IMR-90 (cell line): ENCODE measurements at regions not wholly inside any gene's neighbourhood (a gene's known extent, or its start where the extent isn't known, plus 50 kb on each side); places are given as distances from the start of the nearest gene placed in this dataset.

Experiments
- ATAC-seq: fragments of 200-7000 bp; cut with Tn5 transposase; 2 replicates; pipeline ENCODE4 v1.9.1; 2020; ENCODE audit warnings: low read depth, mild to moderate bottlenecking, moderate library complexity
- BruUV-seq: library from RNA; stranded (reverse); fragments of 400-500 nt; replicated peaks from 2 replicates; lab custom pipeline; 2021; lab: Mats Ljungman, UMichigan
- CTCF ChIA-PET: fragments of 300-600 bp; formaldehyde crosslinking; extraction: SDS; loops from one replicate; lab custom pipeline; 2021; ENCODE audit warnings: antibody characterized with exemption; lab: Yijun Ruan, JAX
- POLR2A ChIA-PET: fragments of 300-600 bp; sonication (Branson Sonifier 250); formaldehyde crosslinking; loops from one replicate; lab custom pipeline; 2022; ENCODE audit warnings: antibody characterized with exemption; ENCODE audit not compliant: unreplicated experiment; lab: Charles Lee
- DNase-seq: peaks from one replicate; pipeline ENCODE4 v3.0.0; 2013
- H2AFZ ChIP-seq: replicated peaks from 2 replicates; pipeline ENCODE3; 2013; ENCODE audit warnings: low read length, mild to moderate bottlenecking; ENCODE audit not compliant: poor library complexity
- H2AK5ac ChIP-seq: 2 replicates; pipeline ENCODE4 v1.6.1; 2013; ENCODE audit warnings: low read depth, low read length, inconsistent platforms
- H2AK9ac ChIP-seq: replicated peaks from 2 replicates; pipeline ENCODE3; 2013; ENCODE audit warnings: mild to moderate bottlenecking, low read depth, low read length, moderate library complexity; ENCODE audit not compliant: poor library complexity
- H2BK120ac ChIP-seq: 2 replicates; pipeline ENCODE4 v1.6.1; 2013; ENCODE audit warnings: low read depth, low read length, inconsistent platforms
- H2BK15ac ChIP-seq: 3 replicates; pipeline ENCODE4 v1.6.1; 2013; ENCODE audit warnings: low read depth, low read length, inconsistent platforms
- H2BK20ac ChIP-seq: 2 replicates; pipeline ENCODE4 v1.6.1; 2013; ENCODE audit warnings: low read depth, mild to moderate bottlenecking, inconsistent platforms, low read length, moderate library complexity
- H2BK5ac ChIP-seq: 2 replicates; pipeline ENCODE4 v1.6.1; 2013; ENCODE audit warnings: mild to moderate bottlenecking, low read depth, low read length, inconsistent platforms; ENCODE audit not compliant: poor library complexity, severe bottlenecking
- H3K14ac ChIP-seq: replicated peaks from 2 replicates; pipeline ENCODE4 v1.6.1; 2013; ENCODE audit warnings: low read depth, low read length, inconsistent platforms
- H3K18ac ChIP-seq: 2 replicates; pipeline ENCODE4 v1.6.1; 2013; ENCODE audit warnings: low read depth, low read length, control low read depth
- H3K23ac ChIP-seq: 2 replicates; pipeline ENCODE4 v1.6.1; 2013; ENCODE audit warnings: low read depth, low read length, inconsistent platforms
- H3K27ac ChIP-seq: 2 replicates; pipeline ENCODE4 v1.5.1; 2013; ENCODE audit warnings: mild to moderate bottlenecking, control low read depth, low read length; ENCODE audit not compliant: insufficient read depth
- H3K27me3 ChIP-seq: 2 replicates; pipeline ENCODE4 v1.6.1; 2013; ENCODE audit warnings: low read length; ENCODE audit not compliant: control insufficient read depth, insufficient read depth
- H3K36me3 ChIP-seq: 2 replicates; pipeline ENCODE4 v1.6.1; 2013; ENCODE audit warnings: low read length, mixed read lengths; ENCODE audit not compliant: control insufficient read depth, insufficient read depth
- H3K4ac ChIP-seq: 2 replicates; pipeline ENCODE4 v1.6.1; 2013; ENCODE audit warnings: low read depth, low read length, inconsistent platforms
- H3K4me1 ChIP-seq: 2 replicates; pipeline ENCODE4 v1.6.1; 2013; ENCODE audit warnings: low read length, mixed read lengths; ENCODE audit not compliant: control insufficient read depth, insufficient read depth
- H3K4me2 ChIP-seq: 2 replicates; pipeline ENCODE4 v1.6.1; 2013; ENCODE audit warnings: low read depth, mild to moderate bottlenecking, control low read depth, low read length, moderate library complexity
- H3K4me3 ChIP-seq: 2 replicates; pipeline ENCODE4 v1.5.1; 2013; ENCODE audit warnings: low read depth, mild to moderate bottlenecking, control low read depth, low read length, moderate library complexity; ENCODE audit not compliant: insufficient read depth
- H3K56ac ChIP-seq: 2 replicates; pipeline ENCODE4 v1.6.1; 2013; ENCODE audit warnings: low read length, inconsistent platforms; ENCODE audit not compliant: insufficient read depth; ENCODE audit errors: extremely low read depth
- H3K79me1 ChIP-seq, 2 experiments: 2 replicates each; pipeline ENCODE4 v1.6.1; 2013; ENCODE audit warnings: low read length in 2 of 2, inconsistent platforms in 1 of 2, low read depth in 1 of 2
- H3K9ac ChIP-seq: 2 replicates; pipeline ENCODE4 v1.6.1; 2013; ENCODE audit warnings: low read depth, low read length, control low read depth
- H3K9me1 ChIP-seq: 2 replicates; pipeline ENCODE4 v1.6.1; 2013; ENCODE audit warnings: low read length, inconsistent platforms; ENCODE audit not compliant: insufficient read depth
- H3K9me3 ChIP-seq: 2 replicates; pipeline ENCODE4 v1.6.1; 2013; ENCODE audit warnings: low read length; ENCODE audit not compliant: control insufficient read depth, insufficient read depth
- H4K20me1 ChIP-seq: 2 replicates; pipeline ENCODE4 v1.6.1; 2013; ENCODE audit warnings: low read length, inconsistent platforms; ENCODE audit not compliant: insufficient read depth
- H4K5ac ChIP-seq: 2 replicates; pipeline ENCODE4 v1.6.1; 2013; ENCODE audit warnings: mild to moderate bottlenecking, low read depth, low read length, control low read depth
- H4K8ac ChIP-seq, 2 experiments: 2 replicates each; pipeline ENCODE4 v1.6.1; 2013; ENCODE audit warnings: low read depth in 2 of 2, low read length in 2 of 2, control low read depth in 1 of 2, inconsistent platforms in 1 of 2
- H4K91ac ChIP-seq: 2 replicates; pipeline ENCODE4 v1.6.1; 2013; ENCODE audit warnings: low read depth, low read length, inconsistent platforms; ENCODE audit not compliant: insufficient read depth
- BHLHE40 ChIP-seq: fragments of 150-350 bp; IDR thresholded peaks from 2 replicates; pipeline ENCODE4 v1.6.1; 2016; ENCODE audit warnings: mild to moderate bottlenecking, low read depth, low read length
- CEBPB ChIP-seq: IDR thresholded peaks from 2 replicates; pipeline ENCODE4 v1.6.1; 2012; ENCODE audit warnings: low read depth, low read length, improper control_type of control experiment
- CHD1 ChIP-seq: IDR thresholded peaks from 2 replicates; pipeline ENCODE4 v1.6.1; 2012; ENCODE audit warnings: low read depth, low read length, improper control_type of control experiment
- FOS ChIP-seq: fragments of 150-350 bp; IDR thresholded peaks from 2 replicates; pipeline ENCODE4 v1.6.1; 2016; ENCODE audit warnings: low read depth, low read length
- MAFK ChIP-seq: IDR thresholded peaks from 2 replicates; pipeline ENCODE4 v1.6.1; 2012; ENCODE audit warnings: low read depth, low read length, improper control_type of control experiment
- MAZ ChIP-seq: IDR thresholded peaks from 2 replicates; pipeline ENCODE4 v1.6.1; 2012; ENCODE audit warnings: low read depth, mild to moderate bottlenecking, low read length, improper control_type of control experiment, moderate library complexity, borderline replicate concordance
- MXI1 ChIP-seq: IDR thresholded peaks from 2 replicates; pipeline ENCODE4 v1.6.1; 2012; ENCODE audit warnings: low read depth, mild to moderate bottlenecking, low read length, moderate library complexity, borderline replicate concordance
- NFE2L2 ChIP-seq: fragments of 150-350 bp; IDR thresholded peaks from 2 replicates; pipeline ENCODE4 v1.6.1; 2016; ENCODE audit warnings: low read depth, mild to moderate bottlenecking, low read length
- POLR2A ChIP-seq: IDR thresholded peaks from 2 replicates; pipeline ENCODE4 v1.6.1; 2012; ENCODE audit warnings: mild to moderate bottlenecking, low read depth, low read length
- RAD21 ChIP-seq: IDR thresholded peaks from 2 replicates; pipeline ENCODE4 v1.6.1; 2012; ENCODE audit warnings: low read length, improper control_type of control experiment
- RCOR1 ChIP-seq: IDR thresholded peaks from 2 replicates; pipeline ENCODE4 v1.6.1; 2012; ENCODE audit warnings: mild to moderate bottlenecking, low read length, improper control_type of control experiment; ENCODE audit not compliant: insufficient replicate concordance
- RFX5 ChIP-seq: IDR thresholded peaks from 2 replicates; pipeline ENCODE4 v1.8.0; 2012; ENCODE audit warnings: low read depth, mild to moderate bottlenecking, low read length, moderate library complexity
- SMC3 ChIP-seq: fragments of 150-350 bp; IDR thresholded peaks from 2 replicates; pipeline ENCODE4 v1.6.1; 2016; ENCODE audit warnings: low read depth, mild to moderate bottlenecking, antibody characterized with exemption, low read length, moderate library complexity
- WGBS, 2 experiments: methylation state at CpG; one replicate each; pipeline versions ENCODE4 v1.1.5 to v1.1.7; 2013; ENCODE audit warnings: missing lambda C conversion rate in 2 of 2; ENCODE audit not compliant: insufficient read length in 1 of 2; ENCODE audit errors: extremely low coverage in 2 of 2; 5-methylcytosine and 5-hydroxymethylcytosine counted together
- dilution Hi-C: fragments of 300-500 bp; cut with HindIII; formaldehyde crosslinking; loops from one replicate; pipeline ENCODE4 v1.14.3; 2018; ENCODE audit warnings: low sequenced_read_pairs; ENCODE audit not compliant: unreplicated experiment
- in situ Hi-C: fragments of 300-500 bp; cut with MboI; formaldehyde crosslinking; loops from 3 replicates; pipeline ENCODE4 v1.14.3; 2019; ENCODE audit warnings: low sequenced_read_pairs, inconsistent platforms, mixed read lengths
- intact Hi-C: fragments of 100-400 bp; cut with micrococcal nuclease; formaldehyde crosslinking; loops from 2 replicates; pipeline ENCODE4 v1.10.0; 2022
- TF ChIP-seq, protein P1 (sequence below): conservative IDR thresholded peaks from 2 replicates; pipeline ENCODE4 v1.5.1; 2012; ENCODE audit warnings: mild to moderate bottlenecking, low read depth, low read length, improper control_type of control experiment
- TF ChIP-seq, protein P2 (sequence below): fragments of 150-350 bp; IDR thresholded peaks from 2 replicates; pipeline ENCODE4 v1.6.1; 2017; ENCODE audit warnings: mild to moderate bottlenecking, antibody characterized with exemption, low read length, low read depth
- TF ChIP-seq, protein P3 (sequence below): fragments of 150-350 bp; IDR thresholded peaks from 2 replicates; pipeline ENCODE4 v1.6.1; 2016; ENCODE audit warnings: low read depth, mild to moderate bottlenecking, low read length, moderate library complexity, borderline replicate concordance

DNA sequence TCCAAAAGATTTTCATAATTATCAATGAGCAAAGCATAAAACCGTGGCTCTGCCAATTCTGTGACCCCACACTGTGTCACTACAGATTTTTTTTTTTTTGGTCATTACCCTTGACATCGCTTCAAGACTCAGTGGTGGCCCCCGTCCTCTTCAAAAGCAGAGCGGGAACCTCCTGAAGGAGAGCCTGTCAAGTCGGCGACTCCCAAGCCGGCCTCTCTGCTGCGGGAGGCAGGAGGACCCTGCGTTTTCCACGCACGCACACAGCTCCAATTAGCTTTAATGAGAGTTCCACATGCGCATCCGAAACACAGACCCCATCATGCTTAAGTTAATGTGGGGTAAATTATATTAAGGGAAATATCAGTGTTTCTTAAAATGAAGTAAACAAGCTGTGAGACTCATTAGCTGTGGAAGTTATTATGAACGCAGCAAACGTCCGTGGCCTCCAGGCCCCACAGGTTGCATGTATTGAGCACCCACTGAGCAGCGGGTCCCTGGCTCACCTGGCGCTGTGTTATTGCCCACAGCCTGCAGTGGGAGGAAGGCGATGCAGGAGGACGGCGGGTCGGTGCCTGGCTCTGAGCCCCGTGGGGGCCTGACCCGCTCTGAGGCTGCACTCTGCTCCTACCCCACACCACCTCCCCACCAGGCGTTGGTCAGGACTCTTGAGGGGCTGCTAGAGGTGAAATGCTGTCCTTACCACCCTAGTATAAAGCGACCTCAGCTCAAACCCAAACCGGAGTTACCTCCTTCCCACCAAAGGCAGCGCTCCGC is 181.0 kb upstream of the SALL3 start:
- ATAC-seq (no peak), DNase-seq (no peak)
- Histone ChIP-seq H3K4me1 (no peaks in the 10 kb centered on the region), H3K18ac (no peak overlapping the region), H4K20me1 (no peaks in the 10 kb centered on the region), H2BK20ac (no peak overlapping the region), H3K9ac (no peak overlapping the region), H2AFZ (no peak overlapping the region), H3K56ac (no peak overlapping the region), H3K4me2 (no peak overlapping the region), H3K4ac (no peak overlapping the region), H3K9me3 (peaks cover 59% of the 10 kb centered on the region), H3K27ac (no peak overlapping the region), H3K14ac (no peak overlapping the region), H3K4me3 (no peak overlapping the region), H2BK15ac (no peak overlapping the region), H3K9me1 (no peaks in the 10 kb centered on the region), H2AK5ac (no peak overlapping the region), H2BK5ac (no peak overlapping the region), H4K5ac (no peak overlapping the region), H4K91ac (no peak overlapping the region), H4K8ac (no peak overlapping the region), H2BK120ac (no peak overlapping the region), H2AK9ac (no peak overlapping the region), H3K23ac (no peak overlapping the region), H3K79me1 (no peaks in the 10 kb centered on the region), H3K36me3 (no peaks in the 10 kb centered on the region), H3K27me3 (no peaks in the 10 kb centered on the region)
- in situ Hi-C loops (no loop called here), dilution Hi-C loops (no loop called here), intact Hi-C loops (no loop called here)
- TF ChIP-seq SMC3 (no peak), RCOR1 (no peak), BHLHE40 (no peak), MXI1 (no peak), MAFK (no peak), MAZ (no peak), RAD21 (no peak), FOS (no peak), CEBPB (no peak), RFX5 (no peak), NFE2L2 (no peak), CHD1 (no peak), POLR2A (no peak)
- TF ChIP-seq, protein P1, sequence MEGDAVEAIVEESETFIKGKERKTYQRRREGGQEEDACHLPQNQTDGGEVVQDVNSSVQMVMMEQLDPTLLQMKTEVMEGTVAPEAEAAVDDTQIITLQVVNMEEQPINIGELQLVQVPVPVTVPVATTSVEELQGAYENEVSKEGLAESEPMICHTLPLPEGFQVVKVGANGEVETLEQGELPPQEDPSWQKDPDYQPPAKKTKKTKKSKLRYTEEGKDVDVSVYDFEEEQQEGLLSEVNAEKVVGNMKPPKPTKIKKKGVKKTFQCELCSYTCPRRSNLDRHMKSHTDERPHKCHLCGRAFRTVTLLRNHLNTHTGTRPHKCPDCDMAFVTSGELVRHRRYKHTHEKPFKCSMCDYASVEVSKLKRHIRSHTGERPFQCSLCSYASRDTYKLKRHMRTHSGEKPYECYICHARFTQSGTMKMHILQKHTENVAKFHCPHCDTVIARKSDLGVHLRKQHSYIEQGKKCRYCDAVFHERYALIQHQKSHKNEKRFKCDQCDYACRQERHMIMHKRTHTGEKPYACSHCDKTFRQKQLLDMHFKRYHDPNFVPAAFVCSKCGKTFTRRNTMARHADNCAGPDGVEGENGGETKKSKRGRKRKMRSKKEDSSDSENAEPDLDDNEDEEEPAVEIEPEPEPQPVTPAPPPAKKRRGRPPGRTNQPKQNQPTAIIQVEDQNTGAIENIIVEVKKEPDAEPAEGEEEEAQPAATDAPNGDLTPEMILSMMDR, result no peak
- TF ChIP-seq, protein P2, sequence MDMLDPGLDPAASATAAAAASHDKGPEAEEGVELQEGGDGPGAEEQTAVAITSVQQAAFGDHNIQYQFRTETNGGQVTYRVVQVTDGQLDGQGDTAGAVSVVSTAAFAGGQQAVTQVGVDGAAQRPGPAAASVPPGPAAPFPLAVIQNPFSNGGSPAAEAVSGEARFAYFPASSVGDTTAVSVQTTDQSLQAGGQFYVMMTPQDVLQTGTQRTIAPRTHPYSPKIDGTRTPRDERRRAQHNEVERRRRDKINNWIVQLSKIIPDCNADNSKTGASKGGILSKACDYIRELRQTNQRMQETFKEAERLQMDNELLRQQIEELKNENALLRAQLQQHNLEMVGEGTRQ, result no peak
- TF ChIP-seq, protein P3, sequence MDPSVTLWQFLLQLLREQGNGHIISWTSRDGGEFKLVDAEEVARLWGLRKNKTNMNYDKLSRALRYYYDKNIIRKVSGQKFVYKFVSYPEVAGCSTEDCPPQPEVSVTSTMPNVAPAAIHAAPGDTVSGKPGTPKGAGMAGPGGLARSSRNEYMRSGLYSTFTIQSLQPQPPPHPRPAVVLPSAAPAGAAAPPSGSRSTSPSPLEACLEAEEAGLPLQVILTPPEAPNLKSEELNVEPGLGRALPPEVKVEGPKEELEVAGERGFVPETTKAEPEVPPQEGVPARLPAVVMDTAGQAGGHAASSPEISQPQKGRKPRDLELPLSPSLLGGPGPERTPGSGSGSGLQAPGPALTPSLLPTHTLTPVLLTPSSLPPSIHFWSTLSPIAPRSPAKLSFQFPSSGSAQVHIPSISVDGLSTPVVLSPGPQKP, result no peak
- ChIA-PET CTCF (no interaction called here), POLR2A (no interaction called here)
- 60% methylated on average over 12 of the region's 29 CpGs; no CpG with 5 or more reads in 1 of the 2 experiments for WGBS, 2 experiments
- BruUV-seq, result no TSS peak
